Epithelial cell of proximal tubule (primary cell): ENCODE measurements at regions not wholly inside any gene's neighbourhood (a gene's known extent, or its start where the extent isn't known, plus 50 kb on each side); places are given as distances from the start of the nearest gene placed in this dataset.

Source experiments
- DNase-seq: peaks from one replicate; pipeline ENCODE4 v3.0.0-alpha.2; 2011; ENCODE audit warnings: low read depth
- H3K4me3 ChIP-seq: 2 replicates; pipeline ENCODE4 v1.5.1; 2011; ENCODE audit warnings: low read depth, mild to moderate bottlenecking, low read length
- CTCF ChIP-seq: conservative IDR thresholded peaks from 2 replicates; pipeline ENCODE4 v1.5.1; 2012; ENCODE audit warnings: low read depth, mild to moderate bottlenecking, low read length

- no peak overlapping the region for H3K4me3 ChIP-seq
- TF ChIP-seq CTCF: no peak
- DNase-seq: no peak
Measured at GRCh38 chr1:3989465-3989864, 89.4 kb upstream of the C1orf174 start.

GRCh38 chr1:3992103-3992556 is 92.1 kb upstream of the C1orf174 start:
- no peak for DNase-seq

GRCh38 chr1:3992746-3993145 is 92.7 kb upstream of the C1orf174 start:
- TF ChIP-seq CTCF: no peak
- H3K4me3 ChIP-seq: no peak overlapping the region
- no peak for DNase-seq

More at GRCh38 chr1:3992103-3992556, 92.1 kb upstream of the C1orf174 start:
- no peak overlapping the region for H3K4me3 ChIP-seq
- no peak for TF ChIP-seq CTCF

- H3K4me3 ChIP-seq: no peak overlapping the region
- no peak for DNase-seq
- TF ChIP-seq CTCF: no peak
Measured at GRCh38 chr1:3993619-3994375, 93.7 kb upstream of the C1orf174 start.

GRCh38 chr1:3995141-3995780 is 95.2 kb upstream of the C1orf174 start:
- no peak for TF ChIP-seq CTCF
- DNase-seq: no peak
- no peak overlapping the region for H3K4me3 ChIP-seq

GRCh38 chr1:3996846-3997705 is 97.0 kb upstream of the C1orf174 start:
- no peak for DNase-seq
- no peak for TF ChIP-seq CTCF
- no peak overlapping the region for H3K4me3 ChIP-seq
